GM21529 (cell line): ENCODE measurements at regions not wholly inside any gene's neighbourhood (a gene's known extent, or its start where the extent isn't known, plus 50 kb on each side); places are given as distances from the start of the nearest gene placed in this dataset.

Source experiments
- ATAC-seq: cut with Tn5 transposase; IDR thresholded peaks from one replicate; pipeline ENCODE4 v1.9.1; 2021; ENCODE audit not compliant: unreplicated experiment

- ATAC-seq: no peak
These were observed 230.4 kb upstream of the HS6ST1 start for GRCh38 chr2:128549094-128549493.

GRCh38 chr2:128549646-128550260, 231.1 kb upstream of the HS6ST1 start:
- ATAC-seq: no peak

- ATAC-seq: no peak
These were observed 231.7 kb upstream of the HS6ST1 start for GRCh38 chr2:128550389-128550788.

DNA sequence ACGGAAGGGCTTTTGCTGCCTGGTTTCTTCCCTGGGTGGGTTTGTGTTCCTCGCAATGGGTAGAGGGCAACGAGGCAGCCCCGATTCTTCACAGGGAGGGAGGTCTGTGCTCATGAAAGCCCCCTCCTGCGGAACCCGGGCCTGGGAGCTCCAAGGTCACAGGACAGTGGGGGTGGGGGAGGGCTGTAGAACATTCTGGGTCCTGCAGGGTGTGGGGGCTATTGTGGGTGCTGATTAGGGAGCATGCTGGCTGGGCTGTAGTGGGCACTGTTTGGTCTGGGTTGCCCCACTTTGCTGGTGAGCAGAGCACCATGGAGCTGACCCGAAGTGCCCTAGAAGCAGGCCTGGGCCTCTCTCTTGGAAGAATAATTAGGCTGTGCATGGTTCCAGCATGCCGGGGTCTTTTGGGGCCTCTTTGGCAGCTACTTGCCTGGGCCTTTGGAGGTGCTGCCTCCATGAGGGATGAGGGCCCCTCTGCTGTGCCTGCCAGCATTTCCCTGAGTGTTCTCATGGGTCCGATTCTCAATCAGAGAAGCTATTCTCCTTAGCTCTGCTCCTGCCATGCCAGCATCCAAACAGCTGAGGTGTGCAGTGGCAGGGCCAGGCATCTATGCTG, 232.2 kb upstream of the HS6ST1 start:
- no peak for ATAC-seq

DNA sequence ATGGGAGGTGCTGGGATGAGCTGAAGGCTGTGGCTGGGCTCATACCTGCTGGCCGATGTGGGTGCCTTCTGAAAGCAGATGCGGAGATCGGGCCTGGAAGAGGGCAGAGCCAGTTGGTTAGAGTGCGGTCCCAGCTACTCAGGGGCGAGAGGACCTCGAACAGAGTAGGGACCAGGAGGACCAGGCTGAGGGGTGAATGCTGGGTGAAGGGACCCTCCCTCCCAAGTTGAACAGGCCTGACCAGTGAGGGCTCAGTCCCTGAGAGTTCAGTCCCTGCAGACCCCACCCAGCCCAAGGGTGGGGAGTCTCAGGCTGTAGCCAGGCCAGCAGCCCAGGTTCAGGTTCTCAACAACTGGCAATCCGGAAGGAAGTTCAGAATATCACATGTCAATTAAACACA, 232.8 kb upstream of the HS6ST1 start:
- ATAC-seq: no peak

- no peak for ATAC-seq
These were observed 233.6 kb upstream of the HS6ST1 start for GRCh38 chr2:128552141-128552805.

DNA sequence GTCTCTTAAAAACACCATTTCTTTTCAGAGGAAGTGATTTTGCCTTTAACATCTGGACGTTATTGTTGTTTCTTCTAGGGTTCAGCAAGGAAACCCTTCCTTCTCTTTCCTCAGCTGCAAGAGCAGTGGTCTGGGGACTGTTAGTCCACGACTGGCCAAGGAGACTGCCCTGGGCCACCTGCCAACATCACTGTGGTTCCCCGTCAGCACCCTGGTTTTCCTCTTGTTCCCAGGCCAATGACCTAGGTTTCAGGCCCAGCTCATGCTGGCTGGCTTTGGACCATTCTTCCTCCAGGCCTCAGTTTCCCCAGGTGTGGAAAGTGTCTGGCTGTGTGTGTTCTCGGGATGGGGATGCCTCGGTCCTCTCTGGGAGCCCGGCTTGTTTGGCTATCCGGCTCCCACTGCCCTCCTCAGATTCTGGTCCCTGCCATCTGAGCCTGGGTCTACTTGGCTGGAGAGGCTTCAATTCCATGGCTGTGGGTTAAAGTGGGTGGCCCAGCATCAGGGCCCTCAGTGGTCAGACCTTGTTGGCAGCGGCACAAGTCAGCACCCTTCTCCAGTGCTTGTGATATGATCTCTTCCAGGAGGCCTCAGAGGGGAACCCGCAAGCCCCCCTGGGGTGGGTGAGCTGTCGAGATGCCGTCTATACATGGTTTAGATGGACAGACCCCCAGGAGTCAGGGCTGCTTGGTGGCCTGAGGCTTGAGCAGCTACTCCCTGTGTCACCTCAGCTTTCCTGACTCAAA, 234.3 kb upstream of the HS6ST1 start:
- ATAC-seq: no peak

DNA sequence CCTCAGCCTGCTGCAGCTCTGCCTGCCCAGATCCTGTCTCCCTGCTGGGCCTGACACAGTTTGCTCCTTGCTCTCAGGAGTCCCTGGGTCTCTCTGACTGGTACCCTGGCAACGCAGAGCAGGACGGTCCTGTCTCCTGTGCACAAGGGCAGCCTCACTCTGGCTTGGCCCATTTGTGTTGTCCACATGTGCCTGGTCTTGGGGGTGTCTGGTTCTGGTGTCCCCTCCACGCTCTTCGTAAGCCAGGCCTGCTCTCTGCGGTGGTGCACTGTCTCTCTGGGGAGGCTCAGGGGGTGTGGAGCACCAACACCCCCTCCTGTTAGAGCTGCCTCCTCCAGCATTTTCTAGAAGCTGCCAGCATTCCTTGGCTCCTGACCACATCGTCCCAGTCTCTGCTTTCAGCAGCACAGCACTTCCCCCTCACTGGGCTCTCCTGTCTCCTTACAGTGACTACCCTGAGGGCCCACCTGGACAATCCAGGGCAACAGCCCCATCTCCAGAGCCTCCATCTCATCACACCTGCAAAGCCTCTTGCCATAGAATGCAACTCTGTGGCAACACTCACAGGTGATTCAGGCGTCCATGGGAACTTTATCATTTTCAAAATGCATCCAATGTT, 235.6 kb upstream of the HS6ST1 start:
- no peak for ATAC-seq

- no peak for ATAC-seq
These were observed 236.8 kb upstream of the HS6ST1 start for GRCh38 chr2:128555433-128555832.

DNA sequence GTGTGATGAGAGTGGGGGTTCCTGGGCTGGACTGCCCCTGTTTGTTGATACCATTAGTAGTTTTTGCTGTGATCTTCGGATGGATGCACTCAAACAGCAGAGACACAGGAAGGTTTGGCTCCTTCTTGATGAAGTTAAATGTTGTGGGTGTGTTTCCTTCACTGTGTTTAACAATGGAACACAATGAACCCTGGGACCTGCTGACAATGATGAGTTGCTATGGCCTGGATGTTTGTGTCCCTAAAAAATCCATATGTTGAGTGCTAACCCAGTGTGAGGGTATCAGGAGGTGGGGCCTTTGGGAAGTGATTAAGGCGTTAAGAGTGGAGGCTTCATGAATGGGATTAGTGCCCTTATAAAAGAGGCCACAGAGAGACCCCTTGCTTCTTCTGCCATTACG, 237.4 kb upstream of the HS6ST1 start:
- ATAC-seq: no peak

DNA sequence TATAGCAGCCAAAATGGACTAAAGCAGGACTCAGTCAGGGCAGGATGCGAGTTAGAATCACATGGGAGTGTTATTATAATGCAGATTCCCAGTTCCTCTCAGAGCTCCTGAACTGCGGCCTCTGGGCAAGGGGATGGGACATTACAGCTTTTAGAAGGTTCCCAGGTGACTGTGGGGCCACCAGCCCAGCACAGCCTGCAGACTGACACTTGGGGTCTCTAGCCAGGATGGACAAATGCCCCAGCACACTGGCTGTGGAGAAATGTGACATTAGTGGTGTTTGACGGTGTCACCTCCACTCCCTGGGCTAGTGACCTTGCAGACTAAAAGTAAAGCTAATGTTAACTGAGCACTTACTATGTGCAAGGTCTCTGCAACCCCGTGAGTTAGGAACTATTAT, 238.0 kb upstream of the HS6ST1 start:
- no peak for ATAC-seq

- no peak for ATAC-seq
These were observed 238.4 kb upstream of the HS6ST1 start for GRCh38 chr2:128557069-128557468.

- ATAC-seq: no peak
These were observed 239.2 kb upstream of the HS6ST1 start for GRCh38 chr2:128557831-128558241.

DNA sequence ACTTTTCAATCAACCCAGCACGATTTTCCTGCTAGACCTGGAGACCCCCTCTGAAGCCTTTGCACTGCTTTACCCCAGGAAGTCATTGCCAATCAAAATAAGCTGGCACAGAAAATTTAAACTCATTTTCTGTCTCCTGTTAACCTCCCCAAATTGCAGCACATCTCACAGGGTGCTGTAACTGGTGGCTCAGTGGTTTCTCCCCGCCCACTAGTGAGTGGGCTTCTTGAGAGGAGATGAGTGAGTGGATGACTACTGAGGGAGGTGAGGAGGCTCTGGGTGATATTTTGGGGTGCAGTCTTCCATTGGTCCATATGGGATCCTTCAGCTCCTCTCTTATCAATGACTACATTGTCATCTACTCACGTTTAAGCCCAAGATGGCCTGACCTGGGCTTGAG, 239.8 kb upstream of the HS6ST1 start:
- ATAC-seq: no peak

DNA sequence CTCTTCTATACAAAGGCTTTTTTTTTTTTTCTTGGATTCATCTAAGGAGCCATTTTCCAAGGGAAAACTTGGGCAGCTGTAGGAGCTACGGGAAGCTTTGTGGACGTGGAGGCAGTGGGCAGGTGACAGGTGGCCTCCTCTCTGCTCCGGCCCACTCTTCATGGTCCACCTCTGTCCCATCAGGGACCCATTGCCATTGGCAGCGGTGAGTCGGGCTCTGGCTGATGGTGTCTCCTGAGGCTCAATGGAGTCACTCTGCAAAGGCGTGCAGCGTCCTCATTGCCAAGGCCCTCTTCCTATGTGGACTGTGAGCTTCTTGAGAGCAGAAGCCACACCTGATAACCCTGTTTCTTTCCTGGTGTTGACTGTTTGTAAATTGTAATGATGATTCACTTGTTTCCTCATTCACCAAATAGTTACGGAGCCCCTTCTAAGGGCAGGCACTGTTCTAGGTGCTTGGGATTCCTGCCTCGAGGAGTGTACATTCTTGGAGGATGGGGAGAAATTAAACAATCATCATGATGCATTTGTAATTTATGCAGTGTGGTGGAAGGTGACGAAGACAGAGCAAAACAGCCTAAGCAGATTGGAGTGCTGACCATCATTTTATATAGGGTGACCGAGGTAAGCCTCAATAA, 240.3 kb upstream of the HS6ST1 start:
- no peak for ATAC-seq

DNA sequence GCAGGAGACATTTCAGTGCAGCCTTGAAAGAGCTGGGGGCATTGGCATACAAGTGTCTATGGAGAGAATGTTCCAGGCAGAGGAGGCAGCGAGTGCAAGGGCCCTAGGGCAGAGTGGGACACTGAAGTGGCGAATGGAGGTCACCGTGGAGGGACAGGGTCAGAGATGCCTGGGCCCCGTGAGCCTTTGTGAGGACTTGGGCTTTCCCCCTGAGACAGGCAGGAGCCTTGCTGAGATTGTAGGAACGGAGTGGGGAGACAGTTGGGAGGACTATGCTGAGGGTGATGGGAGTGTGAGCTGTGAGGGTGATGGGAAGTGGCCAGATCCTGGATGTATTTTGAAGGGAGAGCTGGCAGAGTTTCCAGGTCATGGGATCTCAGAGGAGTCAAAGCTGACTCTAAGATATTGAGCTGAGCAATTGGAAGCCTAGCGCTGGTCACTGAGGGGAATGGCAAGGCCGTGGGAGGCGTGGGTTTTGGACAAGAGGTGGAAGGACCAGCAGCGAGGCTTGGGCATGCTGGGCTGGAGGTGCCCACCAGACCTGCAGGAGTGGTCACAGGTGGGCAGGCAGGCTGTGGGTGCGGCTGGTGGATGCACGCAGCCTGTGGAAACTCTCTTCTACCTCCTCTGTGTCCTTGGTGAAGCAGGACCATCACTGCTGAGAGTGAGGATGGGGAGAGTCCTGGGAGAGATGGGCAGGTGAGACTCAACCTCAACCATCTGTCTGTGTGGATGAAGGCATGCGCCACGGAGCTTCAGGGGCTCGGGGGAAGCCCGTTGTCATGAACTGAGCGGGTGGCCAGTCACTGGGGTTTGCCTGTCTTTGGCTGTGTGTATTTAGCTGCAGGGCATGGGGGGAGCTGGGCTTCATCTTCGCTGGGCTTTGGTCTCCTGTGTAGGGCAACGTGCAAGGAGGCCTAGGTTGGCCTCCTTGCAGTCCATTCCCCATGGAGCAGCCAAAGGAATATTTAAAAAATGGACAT, 241.2 kb upstream of the HS6ST1 start:
- no peak for ATAC-seq

DNA sequence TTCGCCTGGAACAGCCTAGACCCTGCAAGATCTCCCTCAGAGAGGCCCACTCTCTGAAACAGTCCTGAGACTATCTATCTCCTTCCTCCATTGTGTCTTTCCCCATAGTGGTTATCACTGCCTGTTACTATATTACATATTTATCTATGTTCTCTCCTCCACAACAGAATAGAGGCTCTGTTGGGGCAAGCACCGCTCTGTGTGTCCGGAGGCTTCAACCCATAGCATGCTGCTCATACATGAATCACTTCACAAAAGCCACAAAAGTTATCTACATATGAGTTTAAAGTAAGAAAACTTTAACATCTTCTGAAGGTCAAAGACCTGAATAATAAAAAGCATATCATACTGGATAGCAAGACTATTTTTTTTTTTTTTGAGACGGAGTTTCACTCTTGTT, 242.1 kb upstream of the HS6ST1 start:
- no peak for ATAC-seq

- no peak for ATAC-seq
These were observed 244.0 kb upstream of the HS6ST1 start for GRCh38 chr2:128562471-128563347.

DNA sequence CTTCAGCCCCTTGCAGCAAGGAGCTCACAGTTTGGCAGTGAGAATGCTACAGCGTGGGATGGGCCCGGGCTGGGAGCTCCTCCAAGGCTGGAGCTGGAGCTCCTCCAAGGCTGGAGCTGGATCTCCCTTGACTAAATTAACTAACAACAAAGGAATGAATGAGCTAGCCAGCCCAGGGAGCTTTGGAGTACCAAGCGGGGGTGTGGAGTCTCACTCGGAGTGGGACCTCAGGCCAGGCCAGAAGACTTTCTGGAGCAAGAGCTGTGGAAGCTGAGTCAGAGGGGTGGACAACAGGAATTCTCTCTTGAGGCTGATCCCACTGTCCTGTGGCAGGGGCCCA, 244.7 kb upstream of the HS6ST1 start:
- ATAC-seq: no peak
